ENCODE measurements at regions not wholly inside any gene's neighbourhood (a gene's known extent, or its start where the extent isn't known, plus 50 kb on each side); places are given as distances from the start of the nearest gene placed in this dataset.

DNA sequence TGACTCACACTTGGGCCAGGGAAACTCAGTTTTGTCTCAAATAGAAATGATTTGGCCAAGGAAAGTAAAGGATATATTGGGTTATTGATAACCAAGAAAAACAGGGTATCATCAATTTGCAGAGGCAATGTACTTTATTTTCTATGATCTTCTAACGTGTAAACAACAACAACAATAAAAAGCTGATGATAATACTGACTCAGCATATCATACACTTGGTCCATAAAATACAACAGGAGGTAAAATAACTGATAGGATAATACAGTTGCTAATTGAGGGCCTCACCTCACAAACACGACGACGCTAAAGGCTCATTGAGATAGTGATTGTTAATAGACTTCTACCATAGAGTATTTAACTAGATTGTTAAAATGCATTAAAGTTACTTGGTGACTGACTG lies 774.0 kb upstream of the NOVA1 start:
- Histone ChIP-seq H4K20me1 (ENCODE audit: insufficient read depth, low read length) (no peaks in the 10 kb centered on the region), H4K91ac (ENCODE audit: insufficient read depth, low read depth, low read length) (no peak overlapping the region), H3K36me3 (ENCODE audit: control insufficient read depth, insufficient read depth, low read length) (no peaks in the 10 kb centered on the region), H2BK5ac (ENCODE audit: low read depth, low read length, poor library complexity, severe bottlenecking) (no peak overlapping the region), H3K9me1 (ENCODE audit: insufficient read depth, low read length) (no peaks in the 10 kb centered on the region), H3K27me3 (ENCODE audit: control insufficient read depth, insufficient read depth, low read length) (no peaks in the 10 kb centered on the region), H3K27ac (ENCODE audit: insufficient read depth, low read length) (no peak overlapping the region), H3K9ac (ENCODE audit: low read depth, low read length) (no peak overlapping the region), H2AK9ac (replicated peaks; ENCODE audit: low read depth, low read length, poor library complexity) (no peak overlapping the region), H3K18ac (ENCODE audit: low read depth, low read length) (no peak overlapping the region), H4K5ac (ENCODE audit: low read depth, low read length) (no peak overlapping the region), H4K8ac (ENCODE audit: low read depth in 2 of 2, low read length in 2 of 2) (no peak overlapping the region), H2BK120ac (ENCODE audit: low read depth, low read length) (no peak overlapping the region), H3K4me1 (ENCODE audit: control insufficient read depth, insufficient read depth, low read length) (no peaks in the 10 kb centered on the region), H3K4me2 (ENCODE audit: low read depth, low read length) (no peak overlapping the region), H3K4ac (ENCODE audit: low read depth, low read length) (no peak overlapping the region), H2BK20ac (ENCODE audit: low read depth, low read length) (no peak overlapping the region), H2AFZ (replicated peaks; ENCODE audit: low read length, poor library complexity) (no peak overlapping the region), H3K56ac (ENCODE audit: extremely low read depth, insufficient read depth, low read length) (no peak overlapping the region), H3K79me1 (ENCODE audit: low read depth in 1 of 2, low read length in 2 of 2) (no peaks in the 10 kb centered on the region), H3K9me3 (ENCODE audit: control insufficient read depth, insufficient read depth, low read length) (no peaks in the 10 kb centered on the region; the same call in none of the 2 replicates), H3K4me3 (ENCODE audit: insufficient read depth, low read depth, low read length) (no peak overlapping the region), H2AK5ac (ENCODE audit: low read depth, low read length) (no peak overlapping the region), H3K14ac (replicated peaks; ENCODE audit: low read depth, low read length) (no peak overlapping the region), H3K23ac (ENCODE audit: low read depth, low read length) (no peak overlapping the region), H2BK15ac (ENCODE audit: low read depth, low read length) (no peak overlapping the region)
- no CpG with 5 or more reads among the region's 4 CpGs for WGBS, 2 experiments (ENCODE audit: extremely low coverage in 2 of 2, insufficient read length in 1 of 2)
- DNase-seq (no peak), ATAC-seq (ENCODE audit: low read depth) (no peak)
- dilution Hi-C loops (cut with HindIII; ENCODE audit: low sequenced_read_pairs, unreplicated experiment) (no loop called here), intact Hi-C loops (cut with micrococcal nuclease) (no loop called here), in situ Hi-C loops (cut with MboI; ENCODE audit: low sequenced_read_pairs) (no loop called here)
- no peak for TF ChIP-seq CEBPB (IDR thresholded peaks at IDR 0.05; ENCODE audit: low read depth, low read length)
- peak; percentile 84 for TF ChIP-seq MAFK (IDR thresholded peaks at IDR 0.05; ENCODE audit: low read depth, low read length)
- BruUV-seq (replicated peaks) = no TSS peak
- ChIA-PET CTCF (no interaction called here), POLR2A (ENCODE audit: unreplicated experiment) (no interaction called here)

Measured in IMR-90 (cell line).